HG03060 (cell line): ENCODE measurements at regions not wholly inside any gene's neighbourhood (a gene's known extent, or its start where the extent isn't known, plus 50 kb on each side); places are given as distances from the start of the nearest gene placed in this dataset.
"Not testable (repeated sequence)": the region's sequence is repeated elsewhere in the genome, so short reads cannot be mapped to it uniquely, and the experiment has no call there.

Source experiments
- ATAC-seq: cut with Tn5 transposase; IDR thresholded peaks from one replicate; pipeline ENCODE4 v1.9.1; 2021; ENCODE audit warnings: low read depth, moderate number of reproducible peaks; ENCODE audit not compliant: unreplicated experiment

DNA sequence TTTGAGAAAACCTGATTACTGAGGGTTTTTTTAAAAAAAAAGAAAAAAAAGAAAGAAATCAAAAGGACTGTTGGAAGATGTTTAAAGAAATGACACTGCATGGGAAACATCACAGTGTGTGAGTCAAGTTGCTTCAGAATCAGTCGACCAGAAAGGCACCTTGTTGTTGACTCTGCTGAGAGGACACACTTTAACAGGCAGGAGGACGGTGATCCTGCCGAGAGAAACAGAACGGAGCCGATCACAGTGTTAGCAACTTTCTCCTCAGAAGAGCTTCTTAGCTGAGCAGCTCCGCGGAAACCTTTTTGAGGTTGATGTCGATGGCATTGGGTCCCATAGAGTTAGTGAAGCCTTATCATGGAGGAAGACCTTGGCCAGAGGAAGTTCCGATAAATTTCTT is 538.7 kb downstream of the RBFOX1 start:
- ATAC-seq, result no peak

DNA sequence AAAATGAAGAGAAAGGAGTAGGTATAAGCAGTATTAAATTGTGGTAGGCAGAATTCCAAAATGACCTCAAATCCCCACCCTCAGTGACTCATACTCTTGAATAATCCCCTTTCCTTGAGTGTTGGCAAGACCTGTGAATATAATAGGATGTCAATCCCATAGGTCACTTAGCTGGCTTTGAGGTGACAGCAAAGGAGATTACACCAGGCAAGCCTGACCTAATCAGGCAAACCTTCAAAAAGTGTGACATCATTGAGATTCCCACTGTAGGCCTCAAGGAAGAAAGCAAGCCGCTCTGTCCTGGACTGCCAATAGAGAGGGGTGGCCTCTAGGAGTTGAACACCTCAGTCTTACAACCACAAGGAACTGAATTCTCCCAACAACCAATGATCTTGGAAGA is 535.2 kb downstream of the RBFOX1 start:
- no peak for ATAC-seq

DNA sequence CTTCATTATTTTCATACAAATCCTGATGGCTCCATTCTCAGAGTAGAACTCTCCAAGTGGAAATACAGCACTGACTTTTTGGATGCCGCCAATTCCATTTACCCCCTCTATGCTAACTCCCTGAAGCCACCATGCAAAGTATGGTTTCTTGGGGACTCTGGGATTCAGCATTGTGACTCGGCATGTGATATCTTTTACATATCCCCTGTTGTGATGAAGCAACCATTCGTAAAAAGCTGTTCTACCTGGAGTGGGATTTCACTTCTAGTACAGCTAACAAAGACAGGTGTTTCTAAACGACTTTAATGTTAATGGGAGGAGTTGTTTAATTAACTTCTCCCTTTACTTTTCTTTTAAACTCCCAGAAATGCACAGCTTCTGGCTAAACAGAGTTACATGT is 533.5 kb downstream of the RBFOX1 start:
- ATAC-seq, result no peak

DNA sequence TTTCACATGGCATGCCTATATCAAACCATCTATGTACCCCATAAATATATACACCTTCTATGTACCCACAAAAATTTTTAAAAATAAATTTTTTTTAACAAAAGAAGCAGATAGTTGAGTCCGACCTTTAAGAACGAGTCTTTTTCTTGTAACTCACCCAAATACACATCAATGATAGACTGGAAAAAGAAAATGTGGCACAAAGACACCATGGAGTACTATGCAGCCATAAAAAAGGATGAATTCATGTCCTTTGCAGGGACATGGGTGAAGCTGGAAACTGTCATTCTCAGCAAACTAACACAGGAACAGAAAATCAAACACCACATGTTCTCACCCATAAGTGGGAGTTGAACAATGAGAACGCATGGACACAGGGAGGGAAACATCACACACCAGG is 532.7 kb downstream of the RBFOX1 start:
- not testable (repeated sequence) for ATAC-seq

DNA sequence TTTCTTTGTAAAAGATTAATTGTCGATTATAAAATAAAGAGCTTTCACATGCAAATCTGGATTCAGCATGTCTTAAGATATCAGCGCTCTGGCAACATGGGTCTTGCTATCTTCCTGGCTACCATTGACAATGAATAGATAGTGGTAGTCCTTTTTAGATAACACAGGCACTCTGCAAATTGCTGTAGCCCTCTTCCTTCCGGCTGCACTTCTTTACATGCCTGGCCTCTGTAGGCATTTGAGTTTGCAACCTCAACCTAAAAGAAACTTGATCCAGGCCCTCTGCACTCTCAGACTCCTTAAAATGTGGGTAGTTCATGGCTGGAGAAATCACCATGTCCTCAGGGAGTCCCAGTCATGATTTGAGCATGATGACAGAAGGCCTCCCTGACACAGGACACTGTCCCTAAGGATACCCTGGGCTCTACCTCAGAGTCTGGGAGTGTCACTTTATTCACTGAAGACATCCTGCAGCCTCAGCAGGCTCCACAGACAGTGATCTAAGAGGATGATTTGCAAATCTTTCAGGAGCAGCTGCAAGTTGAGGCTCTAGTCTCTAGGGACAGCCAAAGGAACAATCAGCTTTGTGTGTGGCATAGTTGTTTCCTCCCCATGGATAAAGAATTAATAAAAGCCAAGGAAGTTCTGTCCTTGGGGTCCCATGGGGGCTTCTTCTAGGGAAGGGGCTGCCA is 529.4 kb downstream of the RBFOX1 start:
- ATAC-seq, result no peak

DNA sequence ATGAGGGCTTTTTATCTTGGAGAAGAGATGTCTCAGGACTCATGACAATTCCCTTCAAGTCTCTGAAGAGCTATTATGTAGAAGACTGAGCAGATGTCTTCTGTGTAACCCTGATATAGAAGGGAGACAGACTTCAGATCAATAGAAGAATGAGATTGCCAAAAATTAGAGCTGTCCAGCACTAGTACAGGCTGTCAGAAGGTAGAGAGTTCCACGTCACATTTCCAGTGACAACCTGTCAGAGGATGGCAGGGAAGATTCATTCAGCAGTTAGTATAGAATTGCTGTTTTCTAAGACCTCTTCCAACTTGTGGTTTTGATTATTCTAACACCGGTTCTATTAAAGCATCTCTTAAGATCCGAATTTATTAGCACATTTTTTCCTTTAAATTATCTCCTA is 520.6 kb downstream of the RBFOX1 start:
- no peak for ATAC-seq

DNA sequence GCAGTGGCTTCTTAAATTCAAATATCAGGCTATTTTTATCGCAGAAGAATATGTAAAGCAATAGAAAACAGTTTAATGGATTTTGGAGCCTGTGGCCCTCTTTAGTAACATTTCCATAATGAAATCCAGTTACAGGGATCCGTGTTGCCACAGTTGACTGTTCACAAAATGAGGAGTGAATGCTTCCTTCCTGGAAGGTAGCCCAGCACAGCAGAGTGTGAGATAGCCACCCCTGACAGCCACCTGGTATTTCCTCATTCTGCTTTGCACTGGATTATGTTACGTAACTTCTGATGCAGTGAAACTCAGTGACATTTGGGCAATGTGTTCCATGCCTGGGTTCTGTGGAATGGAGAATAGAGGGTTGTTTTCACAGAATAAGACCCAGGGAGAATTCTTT is 517.2 kb downstream of the RBFOX1 start:
- no peak for ATAC-seq

DNA sequence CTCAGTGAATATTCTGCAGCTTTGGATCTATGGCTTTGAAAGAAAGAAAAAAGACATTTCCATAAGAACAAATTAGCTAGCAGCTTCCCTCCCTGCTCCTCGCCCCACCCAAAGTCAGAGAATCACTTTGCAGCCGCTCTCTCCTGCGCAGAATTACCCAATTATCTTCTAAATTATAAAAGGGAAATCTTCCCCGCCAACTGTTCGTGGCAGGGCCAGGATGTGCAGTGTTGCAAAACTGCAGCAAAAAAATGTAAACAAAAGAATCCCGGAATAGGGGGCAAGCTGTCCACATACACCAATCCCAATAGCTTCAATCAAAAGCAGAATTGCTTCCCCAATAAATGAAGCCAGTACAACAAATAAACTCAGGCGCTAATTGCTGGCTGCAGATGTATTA is 510.6 kb downstream of the RBFOX1 start:
- no peak for ATAC-seq

DNA sequence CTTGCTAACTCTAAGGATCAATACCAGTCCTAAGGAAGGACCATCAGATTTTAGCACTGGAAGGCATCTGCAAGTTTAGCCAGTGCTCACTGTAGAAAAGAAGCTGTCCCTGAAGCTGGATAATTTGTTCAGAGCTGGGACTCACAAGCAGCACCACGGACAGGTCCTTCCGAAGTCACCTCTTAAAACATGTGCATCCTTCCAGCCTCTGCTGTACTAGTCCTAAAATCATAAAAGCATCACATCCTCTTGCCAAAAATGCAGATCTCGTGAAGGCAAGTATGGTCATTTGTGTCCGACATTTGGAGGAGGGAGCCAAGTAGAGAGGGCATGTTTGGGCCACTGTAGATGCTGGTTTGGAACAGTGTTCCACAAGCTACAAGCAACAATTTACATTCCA is 506.9 kb downstream of the RBFOX1 start:
- ATAC-seq, result no peak

DNA sequence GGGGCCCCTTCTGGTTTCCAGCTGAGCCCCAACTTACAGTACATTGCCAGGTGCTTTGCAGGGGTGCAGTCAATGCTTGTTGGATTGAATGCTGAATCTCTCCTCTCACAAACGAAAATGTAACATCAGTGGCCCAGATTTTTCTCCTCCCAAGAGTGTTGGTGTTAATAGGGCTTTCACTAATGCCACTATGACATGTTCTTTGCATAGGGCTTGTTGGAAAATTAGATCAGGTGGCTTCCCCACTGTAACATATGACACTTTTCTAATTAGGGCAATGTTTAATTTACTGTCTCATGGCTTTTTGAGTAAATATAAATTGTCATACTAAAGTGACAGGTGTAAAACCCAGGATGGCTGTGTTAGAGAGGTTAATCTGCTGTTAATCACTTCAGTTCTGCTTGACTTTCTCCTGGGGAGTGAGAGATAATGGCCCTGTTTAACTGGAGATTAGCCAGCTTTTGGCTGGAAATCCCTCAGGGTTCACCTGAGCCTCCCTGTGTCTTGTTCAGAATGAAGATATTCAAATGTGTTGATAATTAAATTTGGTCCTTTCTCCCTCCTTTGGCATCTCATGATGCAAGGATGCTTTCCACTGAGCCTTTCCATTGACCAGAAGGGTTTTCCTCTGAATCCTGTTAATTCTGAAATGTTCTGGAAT is 502.3 kb downstream of the RBFOX1 start:
- ATAC-seq, result no peak

DNA sequence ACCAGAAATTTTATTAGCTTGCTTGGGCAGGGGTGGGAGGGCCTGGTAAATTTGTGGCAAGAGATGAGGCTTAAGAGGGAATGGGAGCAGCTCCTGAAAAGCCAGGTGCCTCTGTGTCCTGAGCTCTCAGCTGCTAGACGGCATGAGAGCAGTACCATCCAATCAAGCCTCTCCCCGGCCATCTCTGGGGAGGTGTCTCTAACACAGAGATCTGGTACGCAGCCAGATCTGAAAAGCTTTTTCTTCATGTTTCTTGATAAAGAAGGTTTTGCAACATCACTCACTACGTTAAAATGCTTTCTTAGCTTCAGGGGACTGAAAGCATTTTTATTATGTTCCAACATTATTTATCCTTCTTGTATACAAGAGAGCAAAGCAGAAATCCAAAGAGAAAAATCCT is 488.2 kb downstream of the RBFOX1 start:
- ATAC-seq, result no peak

DNA sequence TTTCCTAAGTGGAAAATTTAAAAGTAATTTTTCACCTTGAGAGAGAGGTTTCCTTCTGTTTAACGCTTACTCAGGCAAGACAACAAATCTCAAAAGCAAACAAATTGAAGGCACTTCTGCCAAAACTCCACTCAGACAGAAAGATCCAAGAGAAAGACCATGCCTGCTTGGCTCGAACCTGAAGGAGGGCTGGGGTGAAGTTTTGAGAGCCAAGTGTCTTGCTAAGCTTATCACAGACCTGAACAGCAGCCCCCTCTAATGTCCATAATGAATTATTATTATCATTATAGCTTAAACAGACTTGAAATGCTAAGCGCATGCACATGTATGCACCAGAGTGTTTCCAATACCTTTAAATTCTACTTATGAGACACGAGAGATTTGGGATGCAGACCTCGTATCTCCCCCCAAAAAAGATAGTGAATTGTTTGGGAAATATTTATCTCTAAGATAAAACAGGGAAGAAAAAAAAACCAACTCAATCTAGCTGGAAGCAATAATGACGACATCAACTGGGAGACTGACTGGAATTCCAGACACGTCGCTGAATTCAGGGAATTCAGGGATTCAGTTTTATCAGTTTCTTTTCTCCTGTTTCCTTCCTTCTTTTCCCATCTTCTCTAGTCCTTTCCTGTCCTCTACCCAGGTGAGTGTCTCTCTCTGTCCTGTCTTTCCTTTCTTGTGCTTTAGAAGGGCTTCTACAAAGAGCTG is 473.2 kb downstream of the RBFOX1 start:
- ATAC-seq, result no peak

DNA sequence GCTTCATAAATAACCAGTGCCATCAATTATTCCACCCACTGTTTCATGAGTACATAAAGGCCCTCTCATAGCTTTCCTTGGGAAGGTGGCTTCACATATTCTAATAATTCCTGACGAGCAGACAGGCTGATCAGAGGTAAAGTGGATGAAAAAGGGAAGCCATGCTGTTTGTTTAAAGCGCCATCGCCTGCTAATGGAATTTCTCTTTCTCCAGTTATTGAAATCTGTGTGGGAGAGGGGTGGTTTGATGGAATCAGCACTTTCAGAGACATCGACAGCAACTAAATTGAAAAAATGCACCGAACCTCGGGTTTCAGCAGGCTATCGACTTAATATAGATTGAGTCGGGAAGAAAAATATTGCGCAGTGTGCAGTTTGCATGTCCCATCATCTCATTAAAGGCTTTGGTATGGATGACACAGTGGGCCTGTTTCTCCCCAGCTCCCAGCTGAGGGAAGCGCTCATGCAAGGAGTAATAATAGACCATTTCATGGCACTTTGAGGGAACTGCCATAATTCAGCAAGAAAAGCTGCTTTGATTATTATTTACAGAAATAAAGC is 472.1 kb downstream of the RBFOX1 start:
- no peak for ATAC-seq

DNA sequence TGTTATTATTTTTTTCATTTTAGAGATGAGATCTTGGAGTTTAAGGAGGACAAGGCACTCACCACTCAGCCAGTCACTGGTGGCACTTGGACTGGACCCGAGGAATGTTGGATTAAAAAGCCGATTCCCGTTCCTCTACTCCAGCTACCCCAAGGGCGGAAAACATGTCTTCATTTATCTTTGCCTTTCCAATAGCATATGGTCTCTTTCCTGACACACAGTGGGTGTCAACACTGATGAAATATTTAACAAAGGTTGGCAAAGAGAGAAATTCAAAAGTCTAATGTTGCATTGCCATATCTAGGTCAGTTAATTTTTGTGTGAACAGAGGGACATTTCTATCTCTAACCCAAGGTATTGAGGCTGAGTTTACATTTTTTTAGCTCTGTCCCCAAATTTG is 459.7 kb downstream of the RBFOX1 start:
- no peak for ATAC-seq

DNA sequence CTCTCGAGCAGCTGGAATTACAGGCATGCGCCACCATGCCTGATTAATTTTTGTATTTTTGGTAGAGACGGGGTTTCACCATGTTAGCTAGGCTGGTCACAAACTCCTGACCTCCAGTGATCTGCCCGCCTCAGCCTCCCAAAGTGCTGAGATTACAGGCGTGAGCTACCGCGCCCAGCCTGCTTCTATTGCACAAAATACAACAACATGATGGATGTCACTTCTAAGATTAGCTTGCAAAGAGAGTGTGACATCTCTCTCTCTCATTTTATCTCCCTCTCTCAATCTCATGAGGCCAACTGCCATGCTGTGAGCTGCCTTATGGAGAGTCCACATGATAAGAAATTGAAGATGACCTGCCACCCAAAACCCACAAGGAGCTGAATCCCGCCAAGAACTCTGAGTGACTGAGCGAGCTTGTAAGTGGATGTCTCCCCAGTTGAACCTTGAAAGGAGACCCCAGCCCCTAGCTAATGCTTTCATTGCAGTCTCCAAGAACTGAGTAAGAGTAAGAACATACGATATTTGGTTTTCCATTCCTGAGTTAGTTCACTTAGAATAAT is 458.5 kb downstream of the RBFOX1 start:
- ATAC-seq, result no peak

DNA sequence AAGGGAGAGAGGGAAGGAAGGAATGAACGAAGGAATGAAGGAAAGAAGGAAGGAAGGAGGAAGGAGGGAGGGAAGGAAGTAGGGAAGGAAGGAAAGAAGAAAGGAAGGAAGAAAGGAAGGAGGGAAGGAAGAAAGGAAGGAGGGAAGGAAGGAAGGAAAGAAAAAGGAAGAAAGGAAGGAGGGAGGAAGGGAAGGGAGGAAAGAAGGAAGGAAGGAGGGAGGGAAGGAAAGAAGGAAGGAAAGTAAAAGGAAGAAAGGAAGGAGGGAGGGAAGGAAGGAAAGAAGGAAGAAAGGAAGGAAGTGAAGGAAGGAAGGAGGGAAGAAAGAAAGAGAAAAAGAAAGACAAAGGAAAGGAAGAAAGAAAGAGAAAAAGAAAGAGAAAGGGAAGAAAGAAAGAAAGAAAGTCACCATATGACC is 442.4 kb downstream of the RBFOX1 start:
- ATAC-seq, result no peak

DNA sequence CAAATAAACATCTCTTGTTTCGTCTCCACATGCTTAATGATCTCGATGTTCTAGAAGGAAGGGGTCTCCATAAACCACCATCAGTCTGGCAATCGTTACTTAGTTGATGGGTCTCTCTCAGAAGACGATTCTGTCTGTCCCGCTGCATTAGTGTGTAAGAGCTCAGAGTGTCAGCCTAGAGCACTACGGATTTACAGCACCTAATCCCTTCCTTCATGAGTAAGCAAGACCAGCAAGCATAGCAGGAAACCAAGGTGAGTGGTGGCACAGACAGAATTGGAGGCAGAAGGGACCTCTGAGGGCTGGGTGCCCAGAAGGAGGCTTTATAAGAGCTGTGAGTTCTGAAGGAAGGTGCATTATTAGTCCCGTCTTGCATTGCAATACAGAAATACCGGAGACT is 440.1 kb downstream of the RBFOX1 start:
- ATAC-seq, result no peak

DNA sequence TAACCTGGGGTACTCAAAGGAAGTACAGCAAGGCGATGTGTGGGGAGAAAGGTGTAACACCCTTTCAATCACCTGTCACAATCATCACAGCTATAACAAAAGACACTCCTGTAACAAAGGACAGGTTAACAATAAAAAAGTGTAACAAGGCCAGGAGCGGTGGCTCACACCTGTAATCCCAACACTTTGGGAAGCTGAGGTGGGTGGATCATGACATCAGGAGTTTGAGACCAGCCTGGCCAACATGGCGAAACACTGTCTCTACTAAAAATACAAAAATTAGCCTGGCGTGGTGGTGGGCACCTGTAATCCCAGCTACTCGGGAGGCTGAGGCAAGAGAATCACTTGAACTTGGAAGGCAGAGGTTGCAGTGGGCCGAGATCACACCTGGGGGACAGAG is 436.4 kb downstream of the RBFOX1 start:
- ATAC-seq, result not testable (repeated sequence)

DNA sequence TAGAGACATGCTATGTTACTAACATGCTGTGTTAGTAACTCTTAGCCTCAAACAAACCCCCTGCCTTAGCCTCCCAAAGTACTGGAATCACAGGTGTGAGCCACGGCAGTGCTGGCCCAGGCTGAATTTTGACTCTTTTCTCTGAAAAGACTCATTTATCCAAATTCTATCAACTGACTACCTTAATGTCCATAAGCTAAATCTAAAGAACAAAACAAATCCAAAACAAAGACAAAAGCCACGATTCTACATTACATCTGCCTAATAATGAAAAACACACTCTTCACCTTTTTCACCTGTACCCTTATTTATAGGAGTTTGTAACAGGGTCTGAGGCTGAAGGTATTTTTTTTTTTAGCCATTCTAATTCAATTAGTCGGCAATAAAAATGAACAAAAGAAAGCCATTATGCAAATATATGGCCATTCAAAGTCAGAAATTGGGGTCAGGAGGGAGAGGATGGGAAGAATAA is 432.5 kb downstream of the RBFOX1 start:
- no peak for ATAC-seq

DNA sequence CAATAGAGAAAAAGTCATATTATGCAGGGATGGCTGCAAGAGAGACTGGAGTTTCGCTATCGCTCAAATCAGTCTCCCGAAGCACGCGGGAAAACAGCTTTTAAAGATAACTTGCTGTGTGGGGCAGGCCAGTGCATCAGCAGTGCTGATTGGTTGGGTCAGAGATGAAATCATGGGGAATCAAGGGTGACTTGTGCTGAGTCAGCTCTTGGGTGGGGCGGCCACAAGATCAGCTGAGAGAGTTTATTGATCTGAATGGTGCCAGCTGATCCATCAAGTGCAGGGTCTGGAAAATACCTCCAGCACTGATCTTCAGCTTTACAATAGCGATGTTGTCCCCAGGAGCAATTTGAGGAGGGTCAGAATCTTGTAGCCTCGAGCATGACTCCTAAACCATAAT is 430.5 kb downstream of the RBFOX1 start:
- no peak for ATAC-seq
